Stimulated activated memory B cell treated with anti-CD40 and anti-IgM and Interleukin-4, amounts not matched to agents 10 μg/mL and 1 μg/mL and 100 μg/mL, for 72 hours (primary cell): ENCODE measurements at regions not wholly inside any gene's neighbourhood (a gene's known extent, or its start where the extent isn't known, plus 50 kb on each side); places are given as distances from the start of the nearest gene placed in this dataset.
"Not testable (repeated sequence)": the region's sequence is repeated elsewhere in the genome, so short reads cannot be mapped to it uniquely, and the experiment has no call there.

ENCODE experiments used
- ATAC-seq: fragments of 150-1000 bp; cut with Tn5 transposase; 2 replicates; pipeline ENCODE4 v1.10.0; 2021
- H3K27ac Mint-ChIP-seq: one replicate; pipeline ENCODE4 v1.8.0; 2022; ENCODE audit warnings: mild to moderate bottlenecking, mixed read lengths
- H3K27me3 Mint-ChIP-seq: one replicate; pipeline ENCODE4 v1.8.0; 2022; ENCODE audit warnings: mixed read lengths
- H3K36me3 Mint-ChIP-seq: one replicate; pipeline ENCODE4 v1.8.0; 2022; ENCODE audit warnings: mixed read lengths
- H3K4me1 Mint-ChIP-seq: one replicate; pipeline ENCODE4 v1.8.0; 2022; ENCODE audit warnings: mixed read lengths
- H3K4me3 Mint-ChIP-seq: one replicate; pipeline ENCODE4 v1.8.0; 2022; ENCODE audit warnings: mild to moderate bottlenecking, moderate library complexity, mixed read lengths
- H3K9me3 Mint-ChIP-seq: one replicate; pipeline ENCODE4 v1.8.0; 2022; ENCODE audit warnings: mixed read lengths

GRCh38 chr14:89743828-89744227, 210.7 kb downstream of the EFCAB11 start:
- no peak overlapping the region for H3K27ac Mint-ChIP-seq
- peaks cover 12% of the 10 kb centered on the region for H3K9me3 Mint-ChIP-seq
- no peaks in the 10 kb centered on the region for H3K27me3 Mint-ChIP-seq
- no peak for ATAC-seq
- no peak overlapping the region for H3K4me3 Mint-ChIP-seq
- H3K36me3 Mint-ChIP-seq = no peaks in the 10 kb centered on the region
- no peaks in the 10 kb centered on the region for H3K4me1 Mint-ChIP-seq

GRCh38 chr14:89740241-89740640, 214.3 kb downstream of the EFCAB11 start:
- Mint-ChIP-seq H3K27me3 (no peaks in the 10 kb centered on the region), H3K4me3 (no peak overlapping the region), H3K4me1 (no peaks in the 10 kb centered on the region), H3K36me3 (no peaks in the 10 kb centered on the region), H3K27ac (no peak overlapping the region), H3K9me3 (no peaks in the 10 kb centered on the region)
- ATAC-seq = no peak

GRCh38 chr14:89736881-89737280, 217.6 kb downstream of the EFCAB11 start:
- no peaks in the 10 kb centered on the region for H3K4me1 Mint-ChIP-seq
- no peak overlapping the region for H3K4me3 Mint-ChIP-seq
- no peaks in the 10 kb centered on the region for H3K36me3 Mint-ChIP-seq
- no peak overlapping the region for H3K27ac Mint-ChIP-seq
- peaks cover 4% of the 10 kb centered on the region for H3K9me3 Mint-ChIP-seq
- no peak for ATAC-seq
- no peaks in the 10 kb centered on the region for H3K27me3 Mint-ChIP-seq

GRCh38 chr14:89731396-89731933, 223.1 kb downstream of the EFCAB11 start:
- H3K27ac Mint-ChIP-seq = no peak overlapping the region
- H3K4me1 Mint-ChIP-seq = no peaks in the 10 kb centered on the region
- no peak overlapping the region for H3K4me3 Mint-ChIP-seq
- no peak for ATAC-seq
- H3K36me3 Mint-ChIP-seq = no peaks in the 10 kb centered on the region
- peaks cover 4% of the 10 kb centered on the region for H3K9me3 Mint-ChIP-seq
- H3K27me3 Mint-ChIP-seq = no peaks in the 10 kb centered on the region

GRCh38 chr14:89730687-89731086, 223.8 kb downstream of the EFCAB11 start:
- Mint-ChIP-seq H3K4me3 (no peak overlapping the region), H3K27ac (no peak overlapping the region), H3K36me3 (no peaks in the 10 kb centered on the region), H3K27me3 (no peaks in the 10 kb centered on the region), H3K4me1 (no peaks in the 10 kb centered on the region), H3K9me3 (peaks cover 4% of the 10 kb centered on the region)
- ATAC-seq = no peak

- H3K9me3 Mint-ChIP-seq = peaks cover 4% of the 10 kb centered on the region
- H3K4me1 Mint-ChIP-seq = peaks cover 14% of the 10 kb centered on the region
These were observed 225.6 kb downstream of the EFCAB11 start for GRCh38 chr14:89728964-89729363.

GRCh38 chr14:89726226-89726625, 228.3 kb downstream of the EFCAB11 start:
- H3K9me3 Mint-ChIP-seq, H3K36me3 Mint-ChIP-seq, ATAC-seq, H3K4me3 Mint-ChIP-seq, H3K27me3 Mint-ChIP-seq, H3K27ac Mint-ChIP-seq: not testable (repeated sequence)
- H3K4me1 Mint-ChIP-seq = peaks cover 34% of the 10 kb centered on the region

More at GRCh38 chr14:89728964-89729363, 225.6 kb downstream of the EFCAB11 start:
- Mint-ChIP-seq H3K27me3 (no peaks in the 10 kb centered on the region), H3K4me3 (no peak overlapping the region), H3K36me3 (no peaks in the 10 kb centered on the region), H3K27ac (no peak overlapping the region)
- ATAC-seq = no peak

- Mint-ChIP-seq H3K36me3 (no peaks in the 10 kb centered on the region), H3K4me1 (peaks cover 50% of the 10 kb centered on the region), H3K4me3 (peak overlapping the region; percentile 52), H3K27me3 (no peaks in the 10 kb centered on the region), H3K9me3 (peaks cover 3% of the 10 kb centered on the region), H3K27ac (peak overlapping the region; percentile 60)
- no peak for ATAC-seq
These were observed 229.9 kb downstream of the EFCAB11 start for GRCh38 chr14:89724628-89724960.

GRCh38 chr14:89723930-89724627, 230.5 kb downstream of the EFCAB11 start:
- Mint-ChIP-seq H3K4me1 (peaks cover 55% of the 10 kb centered on the region), H3K4me3 (no peak overlapping the region), H3K9me3 (peaks cover 6% of the 10 kb centered on the region), H3K27me3 (no peaks in the 10 kb centered on the region), H3K36me3 (no peaks in the 10 kb centered on the region), H3K27ac (peak overlapping the region; percentile 64)
- no peak for ATAC-seq

GRCh38 chr14:89721956-89722355, 232.6 kb downstream of the EFCAB11 start:
- peaks cover 63% of the 10 kb centered on the region for H3K4me1 Mint-ChIP-seq
- no peak for ATAC-seq
- H3K27me3 Mint-ChIP-seq = no peaks in the 10 kb centered on the region
- peaks cover 6% of the 10 kb centered on the region for H3K9me3 Mint-ChIP-seq
- no peaks in the 10 kb centered on the region for H3K36me3 Mint-ChIP-seq
- no peak overlapping the region for H3K4me3 Mint-ChIP-seq
- peak overlapping the region; percentile 84 for H3K27ac Mint-ChIP-seq

- Mint-ChIP-seq H3K27me3 (no peaks in the 10 kb centered on the region), H3K36me3 (no peaks in the 10 kb centered on the region), H3K27ac (peak overlapping the region; percentile 84), H3K9me3 (peaks cover 6% of the 10 kb centered on the region), H3K4me3 (peak overlapping the region; percentile 17), H3K4me1 (peaks cover 63% of the 10 kb centered on the region)
- peak; percentile 97 for ATAC-seq
These were observed 233.5 kb downstream of the EFCAB11 start for GRCh38 chr14:89720741-89721729.

- Mint-ChIP-seq H3K4me1 (peaks cover 60% of the 10 kb centered on the region), H3K27me3 (no peaks in the 10 kb centered on the region), H3K36me3 (no peaks in the 10 kb centered on the region), H3K9me3 (peaks cover 6% of the 10 kb centered on the region), H3K27ac (peak overlapping the region; percentile 84), H3K4me3 (no peak overlapping the region)
- ATAC-seq = no peak
These were observed 234.3 kb downstream of the EFCAB11 start for GRCh38 chr14:89720076-89720687.

GRCh38 chr14:89719366-89720075, 235.0 kb downstream of the EFCAB11 start:
- ATAC-seq = peak; percentile 72
- H3K4me1 Mint-ChIP-seq = peaks cover 53% of the 10 kb centered on the region
- peak overlapping the region; percentile 71 for H3K27ac Mint-ChIP-seq
- H3K4me3 Mint-ChIP-seq = no peak overlapping the region
- H3K36me3 Mint-ChIP-seq = no peaks in the 10 kb centered on the region
- peaks cover 6% of the 10 kb centered on the region for H3K9me3 Mint-ChIP-seq
- no peaks in the 10 kb centered on the region for H3K27me3 Mint-ChIP-seq

GRCh38 chr14:89708982-89709625, 245.4 kb downstream of the EFCAB11 start:
- Mint-ChIP-seq H3K36me3 (peaks cover 5% of the 10 kb centered on the region), H3K4me1 (peaks cover 6% of the 10 kb centered on the region), H3K9me3 (peaks cover 6% of the 10 kb centered on the region), H3K27me3 (no peaks in the 10 kb centered on the region), H3K4me3 (no peak overlapping the region), H3K27ac (no peak overlapping the region)
- ATAC-seq = no peak
